ENCODE measurements at regions not wholly inside any gene's neighbourhood (a gene's known extent, or its start where the extent isn't known, plus 50 kb on each side); places are given as distances from the start of the nearest gene placed in this dataset.

- TF ChIP-seq ELF4 (IDR thresholded peaks at IDR 0.05) (no peak), SP1 (IDR thresholded peaks at IDR 0.05) (no peak), SUZ12 (IDR thresholded peaks at IDR 0.05) (no peak), HDGF (IDR thresholded peaks at IDR 0.05; ENCODE audit: borderline replicate concordance) (no peak), LEF1 (IDR thresholded peaks at IDR 0.05; ENCODE audit: borderline replicate concordance) (no peak), TARDBP (IDR thresholded peaks at IDR 0.05) (no peak), BHLHE40 (IDR thresholded peaks at IDR 0.05; ENCODE audit: borderline replicate concordance) (no peak), FOXM1 (IDR thresholded peaks at IDR 0.05; ENCODE audit: borderline replicate concordance) (no peak), ARNT (IDR thresholded peaks at IDR 0.05) (no peak), FOXA1 (IDR thresholded peaks at IDR 0.05) (no peak), NFRKB (IDR thresholded peaks at IDR 0.05) (no peak), CTBP1 (IDR thresholded peaks at IDR 0.05; ENCODE audit: borderline replicate concordance) (no peak), ZNF384 (IDR thresholded peaks at IDR 0.05) (no peak)
- TF ChIP-seq, protein P1, sequence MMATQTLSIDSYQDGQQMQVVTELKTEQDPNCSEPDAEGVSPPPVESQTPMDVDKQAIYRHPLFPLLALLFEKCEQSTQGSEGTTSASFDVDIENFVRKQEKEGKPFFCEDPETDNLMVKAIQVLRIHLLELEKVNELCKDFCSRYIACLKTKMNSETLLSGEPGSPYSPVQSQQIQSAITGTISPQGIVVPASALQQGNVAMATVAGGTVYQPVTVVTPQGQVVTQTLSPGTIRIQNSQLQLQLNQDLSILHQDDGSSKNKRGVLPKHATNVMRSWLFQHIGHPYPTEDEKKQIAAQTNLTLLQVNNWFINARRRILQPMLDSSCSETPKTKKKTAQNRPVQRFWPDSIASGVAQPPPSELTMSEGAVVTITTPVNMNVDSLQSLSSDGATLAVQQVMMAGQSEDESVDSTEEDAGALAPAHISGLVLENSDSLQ (IDR thresholded peaks at IDR 0.05), result no peak
These were observed 758.0 kb downstream of the NTRK3 start for GRCh38 chr15:87498560-87498959.
